ENCODE measurements at regions not wholly inside any gene's neighbourhood (a gene's known extent, or its start where the extent isn't known, plus 50 kb on each side); places are given as distances from the start of the nearest gene placed in this dataset.
"Not testable (repeated sequence)": the region's sequence is repeated elsewhere in the genome, so short reads cannot be mapped to it uniquely, and the experiment has no call there.

GRCh38 chr3:178201714-178202113, 334.5 kb upstream of the KCNMB2 start:
- no peak overlapping the region for H3K4me3 Mint-ChIP-seq
- DNase-seq, result no peak
- H3K36me3 Mint-ChIP-seq, result no peaks in the 10 kb centered on the region
- H3K9me3 Mint-ChIP-seq, result no peaks in the 10 kb centered on the region
- no peaks in the 10 kb centered on the region for H3K4me1 Mint-ChIP-seq
- no peak overlapping the region for H3K27ac Mint-ChIP-seq
- CTCF ChIA-PET, result no interaction called here
- no peaks in the 10 kb centered on the region for H3K27me3 Mint-ChIP-seq

GRCh38 chr3:178202194-178202593, 334.0 kb upstream of the KCNMB2 start:
- Mint-ChIP-seq H3K27me3 (no peaks in the 10 kb centered on the region), H3K27ac (no peak overlapping the region), H3K9me3 (no peaks in the 10 kb centered on the region), H3K36me3 (no peaks in the 10 kb centered on the region), H3K4me1 (no peaks in the 10 kb centered on the region), H3K4me3 (no peak overlapping the region)
- CTCF ChIA-PET, result no interaction called here
- no peak for DNase-seq

GRCh38 chr3:178203165-178203564, 333.1 kb upstream of the KCNMB2 start:
- Mint-ChIP-seq H3K9me3 (no peaks in the 10 kb centered on the region), H3K27ac (no peak overlapping the region), H3K36me3 (no peaks in the 10 kb centered on the region), H3K4me3 (no peak overlapping the region), H3K4me1 (no peaks in the 10 kb centered on the region), H3K27me3 (no peaks in the 10 kb centered on the region)
- no peak for DNase-seq
- CTCF ChIA-PET, result no interaction called here

- DNase-seq, result no peak
- no peak overlapping the region for H3K27ac Mint-ChIP-seq
- no peaks in the 10 kb centered on the region for H3K27me3 Mint-ChIP-seq
- no peak overlapping the region for H3K4me3 Mint-ChIP-seq
- CTCF ChIA-PET, result no interaction called here
- H3K9me3 Mint-ChIP-seq, result no peaks in the 10 kb centered on the region
- no peaks in the 10 kb centered on the region for H3K36me3 Mint-ChIP-seq
- no peaks in the 10 kb centered on the region for H3K4me1 Mint-ChIP-seq
Observed at GRCh38 chr3:178203650-178204049, 332.6 kb upstream of the KCNMB2 start.

GRCh38 chr3:178205740-178206139, 330.5 kb upstream of the KCNMB2 start:
- Mint-ChIP-seq H3K9me3 (no peaks in the 10 kb centered on the region), H3K4me1 (no peaks in the 10 kb centered on the region), H3K4me3 (no peak overlapping the region), H3K36me3 (no peaks in the 10 kb centered on the region), H3K27ac (no peak overlapping the region), H3K27me3 (no peaks in the 10 kb centered on the region)
- CTCF ChIA-PET, result no interaction called here
- DNase-seq, result no peak

GRCh38 chr3:178206521-178206920, 329.7 kb upstream of the KCNMB2 start:
- Mint-ChIP-seq H3K9me3 (no peaks in the 10 kb centered on the region), H3K27me3 (no peaks in the 10 kb centered on the region), H3K4me3 (no peak overlapping the region), H3K27ac (no peak overlapping the region), H3K36me3 (no peaks in the 10 kb centered on the region), H3K4me1 (no peaks in the 10 kb centered on the region)
- DNase-seq, result no peak
- CTCF ChIA-PET, result no interaction called here

GRCh38 chr3:178207161-178207560, 329.1 kb upstream of the KCNMB2 start:
- H3K9me3 Mint-ChIP-seq, H3K4me3 Mint-ChIP-seq, DNase-seq, H3K27ac Mint-ChIP-seq, H3K27me3 Mint-ChIP-seq, CTCF ChIA-PET, H3K36me3 Mint-ChIP-seq, H3K4me1 Mint-ChIP-seq: not testable (repeated sequence)

GRCh38 chr3:178207627-178208026, 328.6 kb upstream of the KCNMB2 start:
- H3K4me1 Mint-ChIP-seq, DNase-seq, H3K27ac Mint-ChIP-seq, H3K4me3 Mint-ChIP-seq, CTCF ChIA-PET, H3K27me3 Mint-ChIP-seq, H3K9me3 Mint-ChIP-seq, H3K36me3 Mint-ChIP-seq: not testable (repeated sequence)

GRCh38 chr3:178209116-178209515, 327.1 kb upstream of the KCNMB2 start:
- H3K4me3 Mint-ChIP-seq, H3K36me3 Mint-ChIP-seq, H3K4me1 Mint-ChIP-seq, H3K27ac Mint-ChIP-seq, CTCF ChIA-PET, H3K9me3 Mint-ChIP-seq, DNase-seq, H3K27me3 Mint-ChIP-seq: not testable (repeated sequence)

GRCh38 chr3:178209618-178210017, 326.6 kb upstream of the KCNMB2 start:
- CTCF ChIA-PET, H3K27me3 Mint-ChIP-seq, H3K36me3 Mint-ChIP-seq, H3K4me3 Mint-ChIP-seq, H3K4me1 Mint-ChIP-seq, H3K9me3 Mint-ChIP-seq, DNase-seq, H3K27ac Mint-ChIP-seq: not testable (repeated sequence)

GRCh38 chr3:178211086-178211485, 325.1 kb upstream of the KCNMB2 start:
- DNase-seq, CTCF ChIA-PET, H3K4me1 Mint-ChIP-seq, H3K27me3 Mint-ChIP-seq, H3K9me3 Mint-ChIP-seq, H3K27ac Mint-ChIP-seq, H3K36me3 Mint-ChIP-seq, H3K4me3 Mint-ChIP-seq: not testable (repeated sequence)

- no peaks in the 10 kb centered on the region for H3K9me3 Mint-ChIP-seq
- no peaks in the 10 kb centered on the region for H3K36me3 Mint-ChIP-seq
- no peaks in the 10 kb centered on the region for H3K4me1 Mint-ChIP-seq
- H3K27ac Mint-ChIP-seq, result no peak overlapping the region
- DNase-seq, result no peak
- H3K4me3 Mint-ChIP-seq, result no peak overlapping the region
- CTCF ChIA-PET, result no interaction called here
- H3K27me3 Mint-ChIP-seq, result no peaks in the 10 kb centered on the region
Observed at GRCh38 chr3:178217479-178217878, 318.8 kb upstream of the KCNMB2 start.

- H3K9me3 Mint-ChIP-seq, result no peaks in the 10 kb centered on the region
- H3K27ac Mint-ChIP-seq, result no peak overlapping the region
- CTCF ChIA-PET, result no interaction called here
Observed at GRCh38 chr3:178218231-178218630, 318.0 kb upstream of the KCNMB2 start.

GRCh38 chr3:178219661-178220060, 316.6 kb upstream of the KCNMB2 start:
- H3K9me3 Mint-ChIP-seq, CTCF ChIA-PET, H3K36me3 Mint-ChIP-seq, DNase-seq, H3K27me3 Mint-ChIP-seq, H3K4me1 Mint-ChIP-seq, H3K27ac Mint-ChIP-seq, H3K4me3 Mint-ChIP-seq: not testable (repeated sequence)

More at GRCh38 chr3:178218231-178218630, 318.0 kb upstream of the KCNMB2 start:
- Mint-ChIP-seq H3K36me3 (no peaks in the 10 kb centered on the region), H3K4me3 (no peak overlapping the region), H3K27me3 (no peaks in the 10 kb centered on the region), H3K4me1 (no peaks in the 10 kb centered on the region)
- DNase-seq, result no peak

- Mint-ChIP-seq H3K4me3 (no peak overlapping the region), H3K27me3 (no peaks in the 10 kb centered on the region), H3K9me3 (no peaks in the 10 kb centered on the region), H3K4me1 (no peaks in the 10 kb centered on the region), H3K27ac (no peak overlapping the region), H3K36me3 (no peaks in the 10 kb centered on the region)
- CTCF ChIA-PET, result no interaction called here
- no peak for DNase-seq
Observed at GRCh38 chr3:178223876-178224275, 312.4 kb upstream of the KCNMB2 start.

- H3K27me3 Mint-ChIP-seq, result no peaks in the 10 kb centered on the region
- H3K36me3 Mint-ChIP-seq, result no peaks in the 10 kb centered on the region
- H3K4me3 Mint-ChIP-seq, result no peak overlapping the region
- H3K9me3 Mint-ChIP-seq, result no peaks in the 10 kb centered on the region
- H3K4me1 Mint-ChIP-seq, result no peaks in the 10 kb centered on the region
- H3K27ac Mint-ChIP-seq, result no peak overlapping the region
- CTCF ChIA-PET, result no interaction called here
- DNase-seq, result no peak
Observed at GRCh38 chr3:178226094-178226493, 310.1 kb upstream of the KCNMB2 start.
